GM18951 (cell line): ENCODE measurements at regions not wholly inside any gene's neighbourhood (a gene's known extent, or its start where the extent isn't known, plus 50 kb on each side); places are given as distances from the start of the nearest gene placed in this dataset.

Experiments
- POLR2A ChIP-seq: IDR thresholded peaks from 4 replicates; pipeline ENCODE4 v1.6.1; 2011; ENCODE audit warnings: mild to moderate bottlenecking; ENCODE audit not compliant: insufficient read length, insufficient read depth; ENCODE audit errors: extremely low read depth
- in situ Hi-C: fragments of 300-500 bp; cut with MboI; formaldehyde crosslinking; loops from one replicate; pipeline ENCODE4 v1.12.0; 2022; ENCODE audit warnings: low sequenced_read_pairs, mixed read lengths, inconsistent platforms; ENCODE audit not compliant: unreplicated experiment

DNA sequence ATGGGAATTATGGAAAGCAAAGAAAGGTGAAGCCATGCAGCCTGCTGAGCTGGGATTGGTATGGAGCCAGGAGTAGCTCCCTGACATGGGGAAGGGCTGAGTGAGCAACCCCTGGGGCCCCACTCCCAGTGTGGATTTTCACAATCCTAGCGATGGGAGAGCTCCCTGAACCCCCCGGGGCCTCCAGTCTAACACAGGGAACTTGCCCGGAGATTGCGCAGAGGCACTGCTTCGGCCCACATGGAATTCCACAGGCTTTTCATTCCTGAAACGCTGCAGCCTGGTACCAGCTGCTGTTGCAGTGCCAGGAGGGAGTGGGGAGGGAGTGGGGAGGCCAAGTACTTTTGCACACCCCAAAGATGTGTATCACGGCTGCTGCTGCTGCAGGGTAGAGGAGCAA, 110.4 kb upstream of the C21orf91 start:
- TF ChIP-seq POLR2A: no peak
- in situ Hi-C loops: no loop called here

DNA sequence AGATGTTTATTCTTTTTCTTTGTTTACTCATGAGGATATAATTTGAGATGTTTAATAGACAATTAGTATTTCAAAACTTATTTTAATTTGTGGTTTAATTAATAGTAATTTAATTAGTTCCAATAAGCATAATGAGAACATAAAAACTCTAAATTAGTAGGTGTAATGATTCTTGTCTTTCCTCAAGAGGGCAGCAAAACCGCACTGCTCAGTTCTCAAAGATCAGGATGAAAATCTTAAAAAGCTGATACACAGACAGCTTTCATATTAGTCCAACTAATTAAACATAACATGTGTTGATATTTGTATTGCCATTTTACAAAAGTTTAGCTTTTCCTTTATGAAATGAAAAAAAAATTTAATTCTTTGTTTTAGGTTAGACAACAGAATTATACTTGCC, 106.7 kb upstream of the C21orf91 start:
- in situ Hi-C loops: no loop called here

DNA sequence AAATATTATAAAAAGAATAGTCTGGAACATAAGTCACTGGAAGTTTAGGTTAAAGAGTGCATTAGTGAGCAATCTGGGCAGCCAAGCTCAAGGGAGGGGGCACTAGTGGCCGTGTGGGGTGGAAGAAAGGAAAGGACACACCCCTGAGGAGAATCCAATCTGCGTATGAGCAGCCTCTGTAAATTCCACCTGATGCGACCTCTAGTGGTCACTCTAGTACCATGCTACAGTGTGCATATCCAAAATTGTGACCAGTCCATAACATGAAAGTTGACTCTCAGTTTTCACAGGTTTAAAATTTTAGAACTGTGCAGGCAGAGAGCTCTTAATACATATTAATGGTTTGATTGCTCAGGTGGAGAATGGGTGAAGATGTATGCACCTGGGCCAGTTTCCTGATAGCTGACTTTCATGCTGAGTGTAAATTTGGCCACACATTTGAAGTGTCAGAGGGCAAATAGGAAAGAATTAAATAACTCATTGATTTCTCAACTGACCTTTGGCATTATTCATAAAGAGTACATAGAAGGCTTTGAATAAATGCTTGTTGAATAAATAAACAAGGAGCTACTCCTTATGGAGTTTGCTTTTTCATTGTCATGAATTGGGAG, 105.9 kb upstream of the C21orf91 start:
- in situ Hi-C loops: no loop called here
- no peak for TF ChIP-seq POLR2A

More for the DNA sequence above, 106.7 kb upstream of the C21orf91 start:
- TF ChIP-seq POLR2A: no peak

DNA sequence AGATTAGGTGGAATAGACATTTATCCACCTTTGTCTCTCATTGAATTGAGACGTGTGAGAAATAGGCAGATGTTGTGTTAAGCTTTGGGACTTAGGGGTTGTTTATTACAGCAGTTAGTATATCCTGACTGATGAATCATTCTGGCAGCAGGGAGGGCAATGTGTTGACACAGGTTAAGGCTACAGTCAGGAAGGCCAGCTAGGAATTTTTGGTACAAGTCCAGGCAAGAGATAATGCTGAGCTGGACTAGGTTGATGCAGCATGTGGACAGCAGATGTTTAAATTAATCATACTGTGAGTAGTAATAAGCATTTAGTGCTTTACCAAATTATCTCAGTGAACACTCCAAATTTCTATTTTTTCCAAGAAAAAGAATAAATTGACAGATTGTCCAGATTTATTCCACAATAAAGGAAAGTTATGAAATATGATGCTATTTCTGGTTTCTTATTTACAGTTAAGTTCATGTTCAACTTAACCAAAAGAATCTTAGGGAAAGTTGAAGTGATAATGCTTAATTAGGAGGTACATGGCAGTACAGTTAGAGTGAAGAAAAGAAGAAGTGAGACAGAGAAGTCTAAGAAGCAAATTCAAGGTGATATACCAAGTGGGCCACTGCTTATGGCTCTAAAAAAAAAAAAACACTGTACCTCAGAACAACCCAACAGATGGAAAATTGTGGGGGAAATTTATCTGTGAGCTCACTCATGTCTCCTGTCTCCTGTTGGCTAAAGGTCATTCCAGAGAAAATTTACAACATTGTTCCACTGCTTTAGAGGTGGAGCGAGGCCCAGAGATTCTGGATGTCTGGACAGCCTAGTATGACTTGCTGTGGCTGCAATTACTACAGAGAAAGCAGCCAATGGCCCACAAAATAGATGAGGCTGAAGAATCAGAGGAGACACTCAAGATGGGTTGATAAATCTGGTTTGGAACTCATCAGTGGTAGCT, 102.7 kb upstream of the C21orf91 start:
- in situ Hi-C loops: no loop called here
- no peak for TF ChIP-seq POLR2A

DNA sequence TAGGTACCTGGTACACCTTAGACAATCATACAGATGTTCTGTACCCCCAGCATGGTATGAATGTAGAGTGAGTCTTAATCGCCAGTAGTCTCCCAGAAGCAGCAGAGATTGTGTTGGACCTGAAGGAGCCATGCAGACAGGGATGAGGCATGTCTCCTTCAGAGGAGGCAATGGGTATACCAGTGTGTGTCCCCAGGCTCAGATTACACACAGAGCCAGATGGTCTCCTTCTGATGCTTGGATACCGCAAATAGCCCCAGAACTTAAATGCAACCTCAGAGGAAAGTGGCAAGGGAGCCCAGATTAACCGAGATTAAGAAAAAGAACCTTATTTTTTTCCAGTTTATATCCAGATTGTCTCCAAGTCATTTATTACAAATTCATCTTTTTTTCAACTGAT, 96.8 kb upstream of the C21orf91 start:
- in situ Hi-C loops: no loop called here
- TF ChIP-seq POLR2A: no peak

DNA sequence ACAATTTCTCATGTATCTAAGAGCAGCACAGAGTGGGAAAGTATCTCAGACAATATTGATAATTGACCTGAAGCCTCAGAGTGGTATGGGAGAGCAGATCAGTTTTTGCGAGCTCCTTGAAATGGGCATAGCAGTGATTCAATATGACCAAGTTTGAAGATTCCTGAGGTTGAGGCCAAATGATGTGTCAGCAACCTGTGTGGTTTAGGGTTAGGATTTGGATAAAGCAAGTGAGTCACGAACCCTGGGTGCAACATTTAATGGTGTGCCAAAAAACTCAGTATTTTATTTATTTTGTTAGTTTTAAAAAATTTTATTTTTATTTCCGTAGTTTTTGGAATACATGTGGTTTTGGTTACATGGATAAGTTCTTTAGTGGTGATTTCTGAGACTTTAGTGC, 92.5 kb upstream of the C21orf91 start:
- no peak for TF ChIP-seq POLR2A
- in situ Hi-C loops: no loop called here

DNA sequence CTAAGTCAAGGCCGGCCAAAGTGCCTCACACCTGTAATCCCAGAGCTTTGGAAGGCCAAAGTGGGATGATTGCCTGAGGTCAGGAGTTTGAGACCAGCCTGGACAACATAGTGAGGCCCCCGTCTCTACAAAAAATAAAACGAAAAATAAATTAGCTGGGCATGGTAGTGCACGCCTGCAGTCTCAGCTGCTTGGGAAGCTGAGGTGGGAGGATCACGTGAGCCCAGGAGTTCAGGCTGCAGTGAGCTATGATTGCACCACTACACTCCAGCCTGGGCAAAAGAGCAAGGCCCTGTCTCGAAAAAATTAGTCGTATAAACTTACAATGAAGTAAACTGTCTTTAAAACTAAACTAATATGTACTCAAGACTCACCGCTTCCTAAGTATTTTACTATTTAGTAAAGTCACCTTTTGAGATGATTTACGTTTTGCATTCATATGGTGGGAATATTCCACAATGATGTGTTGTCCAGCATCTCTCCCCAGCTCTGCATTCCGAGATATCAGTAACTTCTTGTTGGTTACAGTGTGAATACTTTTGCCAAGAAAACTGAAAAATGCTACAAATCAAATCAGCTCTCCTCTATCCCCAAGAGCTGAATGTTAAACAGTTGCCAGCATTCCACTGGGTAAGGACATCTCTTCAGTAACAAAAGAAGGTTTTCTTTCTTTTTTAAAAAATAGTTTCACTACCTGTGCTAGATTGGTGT, 84.9 kb upstream of the C21orf91 start:
- in situ Hi-C loops: loop anchor here (10.0 kb wide), 1 partner anchor 229 kb away; no protein-coding TSS in a partner anchor
- TF ChIP-seq POLR2A: no peak

DNA sequence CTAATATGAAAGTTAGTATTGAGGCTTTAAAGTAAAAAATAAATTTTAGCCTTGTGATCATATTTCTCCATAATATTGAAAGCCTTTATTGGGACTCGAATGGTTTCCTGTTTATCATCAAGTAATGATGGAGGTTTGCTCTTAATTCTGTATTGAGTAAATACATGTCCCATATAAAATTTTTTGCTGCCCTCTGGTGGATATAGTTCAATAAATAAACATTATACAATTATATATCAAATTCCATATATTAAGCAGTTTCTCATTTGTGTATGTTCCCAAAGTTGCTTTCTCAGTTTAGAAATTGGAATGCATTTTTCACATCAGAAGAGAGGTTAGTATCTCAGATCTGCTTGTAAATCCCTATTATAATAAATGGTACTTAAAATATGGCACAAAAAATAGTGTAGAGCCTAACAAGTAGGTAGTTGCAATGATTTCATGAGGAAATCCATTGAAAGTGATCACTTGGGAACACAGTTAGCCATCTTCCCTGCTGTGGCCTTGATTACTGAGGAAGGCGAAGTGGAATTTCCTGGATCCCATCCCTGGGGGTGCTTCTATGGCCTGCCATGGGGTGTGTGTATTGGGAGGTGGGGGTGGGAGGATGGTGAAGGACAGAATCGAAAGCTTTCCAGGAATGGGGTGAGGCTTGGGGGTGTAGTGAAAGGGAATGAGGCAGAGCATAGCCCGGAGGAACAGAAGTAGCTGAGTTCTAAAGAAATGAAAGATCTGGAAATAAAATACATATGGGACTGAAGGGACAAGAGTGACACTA, 84.1 kb upstream of the C21orf91 start:
- no peak for TF ChIP-seq POLR2A
- in situ Hi-C loops: loop anchor here (10.0 kb wide), 1 partner anchor 228 kb away; no protein-coding TSS in a partner anchor

DNA sequence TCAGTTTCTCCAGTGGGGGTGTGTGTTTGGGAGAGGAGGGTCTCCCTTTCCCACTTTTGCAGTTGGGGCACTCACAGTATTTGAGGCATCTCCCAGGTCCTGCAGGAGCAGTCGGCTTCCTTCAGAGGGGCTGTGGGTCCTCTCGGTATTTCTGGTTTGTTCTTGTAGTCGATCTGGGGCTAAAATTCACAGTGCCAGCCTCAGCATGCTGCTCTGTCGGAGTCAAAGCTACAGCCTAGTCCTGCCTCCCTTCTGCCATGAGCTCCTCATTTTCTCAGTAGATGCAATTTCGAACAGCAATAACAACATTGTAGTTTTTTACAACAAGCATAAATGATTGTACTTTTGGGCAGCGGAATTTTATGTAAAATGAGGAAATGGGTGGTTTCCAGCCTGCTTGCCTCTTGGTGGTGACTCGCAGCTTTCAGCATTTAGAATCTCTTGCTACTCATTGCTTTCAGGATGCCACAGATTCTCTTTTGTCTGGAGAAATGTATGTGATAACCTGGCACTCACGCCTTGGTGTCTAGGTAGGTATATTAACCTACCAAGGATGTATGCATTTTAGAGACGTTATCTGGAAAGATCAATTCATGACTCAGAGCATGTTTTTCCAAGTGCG, 82.4 kb upstream of the C21orf91 start:
- in situ Hi-C loops: loop anchor here (10.0 kb wide), 1 partner anchor 227 kb away; no protein-coding TSS in a partner anchor
- no peak for TF ChIP-seq POLR2A

DNA sequence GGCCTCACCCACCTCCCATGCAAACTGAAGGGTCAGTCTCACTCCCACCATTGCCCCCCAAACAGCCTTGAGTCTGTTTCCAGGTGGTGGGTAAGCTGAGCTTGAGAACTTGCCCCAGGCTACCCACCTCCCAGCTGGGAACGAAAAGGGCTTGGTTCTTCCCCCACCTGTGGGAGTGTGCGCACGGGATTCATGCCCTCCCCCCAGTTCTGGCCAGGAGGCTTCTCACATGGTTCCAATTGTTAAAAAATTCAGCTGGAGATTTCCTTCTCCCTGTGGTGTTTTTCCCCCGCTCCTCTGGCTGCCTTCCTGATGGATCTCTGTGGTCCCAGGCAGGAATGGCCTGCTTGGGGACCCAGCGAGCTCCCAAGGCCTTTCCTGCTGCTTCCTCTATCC, 81.8 kb upstream of the C21orf91 start:
- no peak for TF ChIP-seq POLR2A
- in situ Hi-C loops: loop anchor here (10.0 kb wide), 1 partner anchor 226 kb away; no protein-coding TSS in a partner anchor

DNA sequence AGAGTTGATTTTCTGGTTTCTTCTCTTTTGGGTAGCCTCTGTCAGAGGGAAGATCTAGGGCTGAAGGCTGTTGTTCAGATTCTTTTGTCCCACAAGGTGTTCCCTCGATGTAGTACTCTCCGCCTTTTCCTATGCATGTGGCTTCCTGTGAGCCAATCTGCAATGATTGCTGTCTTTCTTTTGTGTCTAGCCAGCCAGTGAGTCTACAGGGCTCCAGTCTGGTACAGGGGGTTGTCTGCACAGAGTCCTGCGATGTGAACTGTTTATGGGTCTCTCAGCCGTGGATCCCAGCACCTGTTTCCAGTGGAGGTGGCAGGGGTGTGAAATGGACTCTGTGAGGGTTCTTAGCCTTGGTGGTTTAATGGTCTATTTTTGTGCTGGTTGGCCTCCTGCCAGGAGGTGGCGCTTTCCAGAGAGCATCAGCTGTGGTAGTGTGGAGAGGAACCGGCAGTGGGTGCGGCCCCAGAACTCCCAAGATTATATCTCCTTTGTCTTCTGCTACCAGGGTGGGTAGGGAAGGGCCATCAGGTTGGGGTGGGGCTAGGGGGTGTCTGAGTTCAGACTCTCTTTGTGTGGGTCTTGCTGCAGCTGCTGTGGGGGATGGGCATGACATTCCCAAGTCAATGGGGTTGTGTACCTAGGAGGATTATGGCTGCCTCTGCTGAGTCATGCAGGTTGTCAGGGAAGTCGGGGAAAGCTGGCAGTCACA, 81.3 kb upstream of the C21orf91 start:
- no peak for TF ChIP-seq POLR2A
- in situ Hi-C loops: loop anchor here (10.0 kb wide), 1 partner anchor 226 kb away; no protein-coding TSS in a partner anchor
